ENCODE measurements at regions not wholly inside any gene's neighbourhood (a gene's known extent, or its start where the extent isn't known, plus 50 kb on each side); places are given as distances from the start of the nearest gene placed in this dataset.
"Not testable (repeated sequence)": the region's sequence is repeated elsewhere in the genome, so short reads cannot be mapped to it uniquely, and the experiment has no call there.

- no peaks in the 10 kb centered on the region for H3K27me3 ChIP-seq (ENCODE audit: control insufficient read depth, insufficient read depth, low read length)
- H3K9ac ChIP-seq (ENCODE audit: low read depth, low read length) = no peak overlapping the region
- no peaks in the 10 kb centered on the region for H3K9me3 ChIP-seq (replicated peaks; ENCODE audit: low read length)
- H3K4me1 ChIP-seq (ENCODE audit: control insufficient read depth, insufficient read depth, low read length) = peaks cover 5% of the 10 kb centered on the region
- no peak overlapping the region for H3K4me2 ChIP-seq (ENCODE audit: low read length)
- no peak overlapping the region for H3K4me3 ChIP-seq (ENCODE audit: low read length)
- H3K36me3 ChIP-seq (ENCODE audit: insufficient read depth, low read length) = no peaks in the 10 kb centered on the region
Measured at GRCh38 chrX:22538580-22538979, 265.9 kb downstream of the CBLL2 start.

GRCh38 chrX:22541926-22542325 is 269.2 kb downstream of the CBLL2 start:
- Histone ChIP-seq H3K4me2 (ENCODE audit: low read length) (no peak overlapping the region), H3K27me3 (ENCODE audit: control insufficient read depth, insufficient read depth, low read length) (no peaks in the 10 kb centered on the region), H3K4me1 (ENCODE audit: control insufficient read depth, insufficient read depth, low read length) (peaks cover 5% of the 10 kb centered on the region), H3K36me3 (ENCODE audit: insufficient read depth, low read length) (no peaks in the 10 kb centered on the region), H3K4me3 (ENCODE audit: low read length) (no peak overlapping the region), H3K9me3 (replicated peaks; ENCODE audit: low read length) (no peaks in the 10 kb centered on the region), H3K9ac (ENCODE audit: low read depth, low read length) (no peak overlapping the region)

GRCh38 chrX:22542641-22543040 is 269.9 kb downstream of the CBLL2 start:
- Histone ChIP-seq H3K36me3 (ENCODE audit: insufficient read depth, low read length) (no peaks in the 10 kb centered on the region), H3K4me2 (ENCODE audit: low read length) (no peak overlapping the region), H3K9me3 (replicated peaks; ENCODE audit: low read length) (no peaks in the 10 kb centered on the region), H3K27me3 (ENCODE audit: control insufficient read depth, insufficient read depth, low read length) (no peaks in the 10 kb centered on the region), H3K4me1 (ENCODE audit: control insufficient read depth, insufficient read depth, low read length) (peaks cover 5% of the 10 kb centered on the region), H3K9ac (ENCODE audit: low read depth, low read length) (no peak overlapping the region), H3K4me3 (ENCODE audit: low read length) (no peak overlapping the region)

DNA sequence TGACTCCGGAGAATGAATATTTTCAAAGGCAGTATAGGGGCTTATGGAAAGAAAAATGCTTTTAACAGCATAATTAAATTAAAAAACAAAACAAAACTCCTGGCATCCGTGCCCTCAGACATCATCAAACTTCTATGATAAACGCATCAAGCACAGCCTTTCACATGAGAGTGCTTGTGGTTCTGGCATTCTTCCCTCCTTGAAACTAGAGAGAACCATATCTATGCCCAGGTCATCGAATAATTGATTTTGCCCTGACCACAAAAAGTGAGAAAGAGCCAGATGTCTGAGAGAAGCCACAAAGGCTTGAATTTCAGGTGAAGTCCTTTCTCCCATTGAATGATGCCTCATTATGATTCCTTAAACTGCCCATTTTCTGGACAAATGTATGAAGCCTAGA is 286.8 kb downstream of the CBLL2 start:
- Histone ChIP-seq H3K9ac (ENCODE audit: low read depth, low read length) (no peak overlapping the region), H3K36me3 (ENCODE audit: insufficient read depth, low read length) (no peaks in the 10 kb centered on the region), H3K9me3 (replicated peaks; ENCODE audit: low read length) (no peaks in the 10 kb centered on the region), H3K4me3 (ENCODE audit: low read length) (no peak overlapping the region), H3K4me2 (ENCODE audit: low read length) (no peak overlapping the region), H3K27me3 (ENCODE audit: control insufficient read depth, insufficient read depth, low read length) (no peaks in the 10 kb centered on the region), H3K4me1 (ENCODE audit: control insufficient read depth, insufficient read depth, low read length) (no peaks in the 10 kb centered on the region)

DNA sequence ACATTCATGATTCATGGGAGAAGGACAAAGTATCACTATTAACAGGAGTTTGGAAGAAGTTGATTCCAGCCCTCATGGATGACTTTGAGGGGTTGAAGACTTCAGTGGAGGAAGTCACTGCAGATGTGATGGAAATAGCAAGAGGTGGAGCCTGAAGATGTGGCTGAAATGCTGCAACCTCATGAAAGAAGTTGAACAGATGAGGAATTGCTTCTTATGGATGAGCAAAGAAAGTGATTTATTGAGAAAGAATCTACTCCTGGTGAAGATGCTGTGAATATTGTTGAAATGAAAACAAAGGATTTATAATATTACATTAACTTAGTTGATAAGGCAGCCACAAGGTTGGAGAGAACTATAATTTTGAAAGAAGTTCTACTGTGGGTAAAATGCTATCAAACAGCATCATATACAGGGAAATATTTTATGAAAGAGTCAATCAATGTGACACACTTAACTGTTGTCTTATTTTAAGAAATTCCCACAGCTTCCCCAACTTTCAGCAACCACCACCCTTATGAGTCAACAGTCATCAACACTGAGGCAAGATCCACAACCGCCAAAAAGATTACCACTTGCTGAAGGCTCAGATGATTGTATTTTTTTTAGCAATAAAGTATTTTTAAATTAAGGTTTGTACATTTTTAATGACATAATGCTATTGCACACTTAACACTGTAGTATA is 302.6 kb downstream of the CBLL2 start:
- no peak overlapping the region for H3K4me2 ChIP-seq (ENCODE audit: low read length)
- H3K4me1 ChIP-seq (ENCODE audit: control insufficient read depth, insufficient read depth, low read length) = peaks cover 15% of the 10 kb centered on the region

DNA sequence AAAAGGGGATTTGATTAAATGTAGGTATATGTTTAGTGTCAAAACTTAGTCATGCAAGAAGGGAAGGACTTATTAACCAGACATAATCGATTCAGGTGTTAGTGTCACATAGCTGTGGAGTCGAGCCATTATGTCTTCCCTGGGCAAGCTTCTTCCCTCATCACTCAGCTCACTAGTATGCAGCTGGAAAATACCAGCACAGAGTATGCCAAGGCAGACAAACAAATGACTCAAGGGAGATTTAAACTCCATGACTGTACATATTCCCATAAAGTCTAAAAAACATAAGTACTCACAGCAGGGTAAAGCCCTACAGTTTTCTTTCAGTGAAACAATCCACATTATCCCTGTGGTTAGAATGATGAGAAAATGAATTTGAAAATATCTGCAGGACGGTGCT is 304.5 kb downstream of the CBLL2 start:
- Histone ChIP-seq H3K9me3 (replicated peaks; ENCODE audit: low read length) (no peaks in the 10 kb centered on the region), H3K27me3 (ENCODE audit: control insufficient read depth, insufficient read depth, low read length) (no peaks in the 10 kb centered on the region), H3K36me3 (ENCODE audit: insufficient read depth, low read length) (no peaks in the 10 kb centered on the region), H3K9ac (ENCODE audit: low read depth, low read length) (peak overlapping the region; percentile 66), H3K4me2 (ENCODE audit: low read length) (peak overlapping the region; percentile 33), H3K4me3 (ENCODE audit: low read length) (no peak overlapping the region), H3K4me1 (ENCODE audit: control insufficient read depth, insufficient read depth, low read length) (peaks cover 15% of the 10 kb centered on the region)

More for the DNA sequence above, 302.6 kb downstream of the CBLL2 start:
- H3K9ac ChIP-seq (ENCODE audit: low read depth, low read length) = no peak overlapping the region
- H3K4me3 ChIP-seq (ENCODE audit: low read length) = no peak overlapping the region
- no peaks in the 10 kb centered on the region for H3K36me3 ChIP-seq (ENCODE audit: insufficient read depth, low read length)
- no peaks in the 10 kb centered on the region for H3K27me3 ChIP-seq (ENCODE audit: control insufficient read depth, insufficient read depth, low read length)
- H3K9me3 ChIP-seq (replicated peaks; ENCODE audit: low read length) = no peaks in the 10 kb centered on the region

DNA sequence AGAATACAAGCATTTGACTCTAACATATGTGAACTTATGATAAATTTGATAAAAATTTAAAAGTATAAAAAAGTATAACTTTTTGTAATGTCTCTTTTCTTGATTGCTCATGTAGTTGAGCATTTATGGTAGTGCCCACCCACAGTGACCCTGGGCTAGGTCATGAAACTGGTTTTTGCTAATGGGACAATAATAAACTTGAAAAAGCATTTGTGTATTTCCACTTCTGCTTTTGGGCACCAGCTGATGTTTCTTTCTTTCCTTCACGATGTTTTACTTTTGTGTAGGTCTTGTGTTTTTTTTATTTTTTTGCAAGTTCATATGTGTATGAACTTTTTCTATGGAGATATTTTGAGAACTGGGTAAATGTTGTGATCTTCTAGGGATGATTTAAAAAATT is 313.1 kb downstream of the CBLL2 start:
- Histone ChIP-seq H3K4me2 (ENCODE audit: low read length) (no peak overlapping the region), H3K9me3 (replicated peaks; ENCODE audit: low read length) (no peaks in the 10 kb centered on the region), H3K36me3 (ENCODE audit: insufficient read depth, low read length) (no peaks in the 10 kb centered on the region), H3K27me3 (ENCODE audit: control insufficient read depth, insufficient read depth, low read length) (no peaks in the 10 kb centered on the region), H3K4me1 (ENCODE audit: control insufficient read depth, insufficient read depth, low read length) (no peaks in the 10 kb centered on the region), H3K4me3 (ENCODE audit: low read length) (no peak overlapping the region), H3K9ac (ENCODE audit: low read depth, low read length) (no peak overlapping the region)

- H3K4me2 ChIP-seq (ENCODE audit: low read length) = no peak overlapping the region
- H3K36me3 ChIP-seq (ENCODE audit: insufficient read depth, low read length) = no peaks in the 10 kb centered on the region
- H3K4me1 ChIP-seq (ENCODE audit: control insufficient read depth, insufficient read depth, low read length) = no peaks in the 10 kb centered on the region
- H3K9ac ChIP-seq (ENCODE audit: low read depth, low read length) = no peak overlapping the region
- H3K4me3 ChIP-seq (ENCODE audit: low read length) = no peak overlapping the region
- no peaks in the 10 kb centered on the region for H3K27me3 ChIP-seq (ENCODE audit: control insufficient read depth, insufficient read depth, low read length)
- H3K9me3 ChIP-seq (replicated peaks; ENCODE audit: low read length) = no peaks in the 10 kb centered on the region
Measured at GRCh38 chrX:22589845-22590244, 317.1 kb downstream of the CBLL2 start.

DNA sequence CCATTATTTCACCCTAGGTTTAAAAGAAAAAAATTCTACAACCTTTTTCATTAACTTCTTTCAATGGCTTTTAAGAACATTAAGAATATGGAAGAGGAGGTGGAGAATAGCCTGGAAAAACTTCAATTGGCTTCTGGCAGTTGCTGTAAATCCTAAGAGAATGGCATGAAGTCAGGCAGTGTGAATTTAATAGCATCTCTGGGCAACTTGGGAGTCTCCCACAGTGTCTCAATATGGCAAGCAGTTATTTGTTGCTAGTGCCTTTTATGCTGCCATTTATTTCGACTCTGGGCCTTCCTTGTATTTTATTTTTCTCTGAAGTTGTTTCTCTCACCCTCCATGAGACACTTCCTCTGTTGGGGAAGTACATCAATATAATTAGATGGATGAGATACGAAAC is 322.1 kb downstream of the CBLL2 start:
- no peaks in the 10 kb centered on the region for H3K9me3 ChIP-seq (replicated peaks; ENCODE audit: low read length)
- H3K4me1 ChIP-seq (ENCODE audit: control insufficient read depth, insufficient read depth, low read length) = no peaks in the 10 kb centered on the region
- H3K9ac ChIP-seq (ENCODE audit: low read depth, low read length) = no peak overlapping the region
- H3K4me2 ChIP-seq (ENCODE audit: low read length) = no peak overlapping the region
- H3K4me3 ChIP-seq (ENCODE audit: low read length) = no peak overlapping the region
- H3K27me3 ChIP-seq (ENCODE audit: control insufficient read depth, insufficient read depth, low read length) = no peaks in the 10 kb centered on the region
- H3K36me3 ChIP-seq (ENCODE audit: insufficient read depth, low read length) = no peaks in the 10 kb centered on the region

GRCh38 chrX:22603060-22603459 is 330.3 kb downstream of the CBLL2 start:
- Histone ChIP-seq H3K27me3 (ENCODE audit: control insufficient read depth, insufficient read depth, low read length) (no peaks in the 10 kb centered on the region), H3K9ac (ENCODE audit: low read depth, low read length) (no peak overlapping the region), H3K9me3 (replicated peaks; ENCODE audit: low read length) (no peaks in the 10 kb centered on the region), H3K36me3 (ENCODE audit: insufficient read depth, low read length) (no peaks in the 10 kb centered on the region), H3K4me2 (ENCODE audit: low read length) (no peak overlapping the region), H3K4me1 (ENCODE audit: control insufficient read depth, insufficient read depth, low read length) (no peaks in the 10 kb centered on the region), H3K4me3 (ENCODE audit: low read length) (no peak overlapping the region)

- H3K9ac ChIP-seq (ENCODE audit: low read depth, low read length); H3K36me3 ChIP-seq (ENCODE audit: insufficient read depth, low read length); H3K4me1 ChIP-seq (ENCODE audit: control insufficient read depth, insufficient read depth, low read length); H3K4me2 ChIP-seq (ENCODE audit: low read length); H3K4me3 ChIP-seq (ENCODE audit: low read length); H3K27me3 ChIP-seq (ENCODE audit: control insufficient read depth, insufficient read depth, low read length); H3K9me3 ChIP-seq (replicated peaks; ENCODE audit: low read length): not testable (repeated sequence)
Measured at GRCh38 chrX:22609452-22609851, 336.7 kb downstream of the CBLL2 start.

DNA sequence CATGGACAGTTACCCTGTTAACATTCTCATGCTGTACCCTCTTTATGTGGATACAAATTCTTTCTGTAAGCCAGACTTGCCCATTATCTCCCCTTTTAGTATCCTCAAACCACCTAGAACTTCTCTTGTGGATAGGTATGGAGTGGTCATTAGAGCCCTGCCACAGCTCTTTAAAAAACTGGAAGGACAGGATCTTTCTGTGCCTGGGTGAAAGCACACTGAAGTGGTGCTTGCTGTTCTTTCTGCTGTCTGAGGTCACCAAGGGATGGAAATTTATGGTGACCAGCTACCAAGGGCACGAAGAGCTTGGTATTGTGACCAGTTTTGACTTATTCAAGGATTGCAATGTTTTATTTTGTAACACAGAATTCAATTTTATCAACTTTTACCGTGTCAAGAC is 344.2 kb downstream of the CBLL2 start:
- Histone ChIP-seq H3K4me2 (ENCODE audit: low read length) (no peak overlapping the region), H3K36me3 (ENCODE audit: insufficient read depth, low read length) (no peaks in the 10 kb centered on the region), H3K4me1 (ENCODE audit: control insufficient read depth, insufficient read depth, low read length) (no peaks in the 10 kb centered on the region), H3K9ac (ENCODE audit: low read depth, low read length) (no peak overlapping the region), H3K4me3 (ENCODE audit: low read length) (no peak overlapping the region), H3K9me3 (replicated peaks; ENCODE audit: low read length) (no peaks in the 10 kb centered on the region), H3K27me3 (ENCODE audit: control insufficient read depth, insufficient read depth, low read length) (no peaks in the 10 kb centered on the region)
